GM21390 (cell line): ENCODE measurements at regions not wholly inside any gene's neighbourhood (a gene's known extent, or its start where the extent isn't known, plus 50 kb on each side); places are given as distances from the start of the nearest gene placed in this dataset.
"Not testable (repeated sequence)": the region's sequence is repeated elsewhere in the genome, so short reads cannot be mapped to it uniquely, and the experiment has no call there.

Experiments
- ATAC-seq: cut with Tn5 transposase; IDR thresholded peaks from one replicate; pipeline ENCODE4 v1.9.1; 2021; ENCODE audit not compliant: unreplicated experiment

DNA sequence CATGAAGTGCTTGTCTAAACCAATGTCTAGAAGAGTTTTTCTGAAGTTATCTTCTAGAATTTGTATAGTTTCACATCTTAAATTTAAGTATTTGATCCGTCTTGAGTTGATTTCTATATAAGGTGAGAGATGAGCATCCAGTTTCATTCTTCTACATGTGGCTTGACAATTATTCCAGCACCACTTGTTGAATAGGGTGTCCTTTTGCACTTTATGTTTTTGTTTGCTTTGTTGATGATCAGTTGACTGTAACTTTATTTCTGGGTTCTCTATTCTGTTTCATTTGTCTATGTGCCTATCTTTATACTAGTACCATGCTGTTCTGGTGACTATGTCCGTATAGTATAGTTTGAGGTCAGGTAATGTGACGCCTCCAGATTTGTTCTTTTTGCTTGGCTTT, 426.6 kb upstream of the CHRM2 start:
- no peak for ATAC-seq

DNA sequence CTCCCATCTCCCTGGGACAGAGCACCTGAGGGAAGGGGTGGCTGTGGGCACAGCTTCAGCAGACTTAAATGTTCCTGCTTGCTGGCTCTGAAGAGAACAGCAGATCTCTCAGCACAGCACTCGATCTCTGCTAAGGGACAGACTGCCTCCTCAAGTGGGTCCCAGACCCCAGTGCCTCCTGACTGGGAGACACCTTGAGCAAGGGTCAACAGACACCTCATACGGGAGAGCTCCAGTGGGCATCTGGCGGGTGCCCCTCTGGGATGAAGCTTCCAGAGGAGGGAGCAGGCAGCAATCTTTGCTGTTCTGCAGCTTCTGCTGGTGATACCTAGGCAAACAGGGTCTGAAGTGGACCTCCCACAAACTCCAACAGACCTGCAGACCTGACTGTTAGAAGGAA, 436.7 kb upstream of the CHRM2 start:
- not testable (repeated sequence) for ATAC-seq

DNA sequence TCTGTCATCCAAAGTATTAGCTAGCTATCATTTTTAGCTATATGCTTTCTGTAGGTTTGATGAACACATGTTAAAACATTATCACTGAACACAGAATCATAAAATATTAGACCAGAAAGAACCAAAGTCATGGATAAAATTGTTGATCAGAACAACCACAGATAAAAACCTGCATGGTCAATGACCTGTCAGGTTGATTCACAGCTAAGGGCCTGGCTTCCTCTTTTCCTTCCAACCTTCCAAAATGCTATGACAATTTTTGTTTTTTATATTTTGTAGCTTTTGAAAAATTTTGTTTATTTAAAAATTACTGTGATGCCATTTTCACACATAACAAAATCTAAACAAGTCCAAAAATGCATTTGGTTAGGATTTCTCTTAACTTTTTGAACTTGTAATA, 444.4 kb upstream of the CHRM2 start:
- no peak for ATAC-seq

DNA sequence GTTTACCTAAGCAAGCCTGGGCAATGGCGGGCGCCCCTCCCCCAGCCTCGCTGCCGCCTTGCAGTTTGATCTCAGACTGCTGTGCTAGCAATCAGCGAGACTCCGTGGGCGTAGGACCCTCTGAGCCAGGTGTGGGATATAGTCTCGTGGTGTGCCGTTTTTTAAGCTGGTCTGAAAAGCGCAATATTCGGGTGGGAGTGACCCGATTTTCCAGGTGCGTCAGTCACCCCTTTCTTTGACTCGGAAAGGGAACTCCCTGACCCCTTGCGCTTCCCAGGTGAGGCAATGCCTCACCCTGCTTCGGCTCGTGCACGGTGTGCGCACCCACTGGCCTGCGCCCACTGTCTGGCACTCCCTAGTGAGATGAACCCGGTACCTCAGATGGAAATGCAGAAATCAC, 442.6 kb upstream of the MTPN start:
- not testable (repeated sequence) for ATAC-seq

DNA sequence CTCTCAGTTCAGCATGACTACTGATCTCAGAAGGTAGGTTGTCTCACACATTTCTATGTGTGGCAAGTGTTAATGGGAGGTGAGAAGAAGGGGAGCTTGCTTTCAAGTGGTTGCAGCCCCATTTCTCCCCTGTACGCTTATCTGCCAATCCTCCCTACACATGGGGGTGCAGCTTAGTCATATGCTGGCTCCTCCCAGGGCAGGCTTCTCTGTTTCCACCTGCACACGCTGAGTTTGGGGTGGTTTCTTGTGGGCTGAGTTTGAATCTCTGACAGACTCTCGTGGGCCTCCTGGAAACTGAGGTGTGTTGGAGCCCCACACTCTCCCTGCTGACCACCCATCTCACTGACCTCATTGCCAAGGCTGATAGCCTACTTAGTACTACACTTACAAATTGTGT, 435.8 kb upstream of the MTPN start:
- ATAC-seq = no peak

DNA sequence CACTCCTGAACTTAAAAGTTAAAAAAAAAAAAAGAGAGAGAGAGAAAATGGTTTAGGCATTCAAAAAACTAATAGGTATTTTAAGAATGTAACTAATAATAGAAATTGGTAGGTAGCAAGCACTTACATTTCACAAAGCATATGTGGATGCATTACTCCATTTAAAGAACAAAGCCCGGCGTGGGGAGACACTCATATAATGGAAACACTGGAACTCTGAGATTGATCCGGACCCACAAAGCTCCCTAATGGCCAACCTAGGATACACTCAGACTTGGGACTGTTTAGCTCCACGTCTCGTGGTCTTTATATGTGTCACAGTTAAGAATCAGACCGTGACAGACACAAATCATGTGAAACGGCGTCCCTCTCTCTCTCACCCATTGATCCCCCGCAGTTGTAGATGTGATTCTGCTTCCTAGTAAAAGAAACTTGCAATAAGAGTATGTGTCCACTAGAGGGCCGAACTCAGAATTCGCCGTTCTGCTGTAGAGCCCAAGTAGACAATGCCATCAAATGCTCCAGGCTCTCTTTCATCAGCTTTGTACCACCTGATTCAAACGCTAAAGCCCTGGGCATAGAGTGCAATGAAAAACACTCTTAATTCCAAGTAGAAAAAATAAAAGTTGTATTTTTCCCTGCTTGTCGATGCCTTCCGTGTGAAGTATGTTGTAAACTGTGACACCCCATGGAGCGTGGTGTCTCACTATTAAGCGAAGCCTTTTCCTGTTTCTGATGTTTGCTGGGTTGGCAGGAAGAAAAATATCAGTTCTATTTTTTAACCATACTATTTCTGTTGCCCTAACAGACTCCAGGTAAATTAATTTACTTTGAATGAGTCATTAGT, 429.0 kb upstream of the MTPN start:
- ATAC-seq = peak; percentile 96

DNA sequence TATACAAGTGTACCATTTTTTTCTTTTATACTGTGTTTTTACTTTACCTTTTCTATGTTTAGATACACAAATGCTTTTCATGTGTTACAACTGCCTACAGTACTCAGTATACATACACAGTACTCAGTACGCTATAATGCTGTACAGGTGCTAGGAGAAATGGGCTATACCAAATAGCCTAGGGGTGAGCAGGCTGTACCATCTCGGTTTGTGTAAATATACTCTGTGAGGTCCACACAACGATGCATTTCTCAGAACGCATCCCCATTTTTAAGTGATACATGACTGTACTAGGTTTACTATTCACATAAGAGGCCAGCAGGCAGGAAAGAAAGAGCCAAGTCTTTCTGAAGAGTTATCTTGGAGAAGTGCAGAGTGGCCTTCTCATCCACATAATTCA, 426.4 kb upstream of the MTPN start:
- ATAC-seq = no peak

DNA sequence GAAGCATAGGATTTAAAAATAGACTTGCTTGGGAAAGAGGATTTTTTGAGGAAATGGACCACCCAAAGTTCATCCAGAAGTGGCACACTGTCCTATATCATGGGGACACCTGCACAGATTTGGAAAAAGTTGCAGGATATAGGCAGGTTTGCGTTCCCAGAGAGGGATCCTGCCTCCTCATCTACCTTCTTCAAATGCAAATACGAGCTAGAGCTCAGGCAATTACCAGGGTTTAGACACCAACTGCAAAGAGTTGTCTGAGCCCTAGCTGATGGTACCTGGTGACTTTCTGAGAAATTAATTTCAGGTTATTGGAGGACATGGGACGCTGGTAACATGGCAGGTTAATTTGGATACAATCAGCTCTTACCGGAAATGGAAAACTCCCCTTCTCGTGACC, 423.7 kb upstream of the MTPN start:
- no peak for ATAC-seq

DNA sequence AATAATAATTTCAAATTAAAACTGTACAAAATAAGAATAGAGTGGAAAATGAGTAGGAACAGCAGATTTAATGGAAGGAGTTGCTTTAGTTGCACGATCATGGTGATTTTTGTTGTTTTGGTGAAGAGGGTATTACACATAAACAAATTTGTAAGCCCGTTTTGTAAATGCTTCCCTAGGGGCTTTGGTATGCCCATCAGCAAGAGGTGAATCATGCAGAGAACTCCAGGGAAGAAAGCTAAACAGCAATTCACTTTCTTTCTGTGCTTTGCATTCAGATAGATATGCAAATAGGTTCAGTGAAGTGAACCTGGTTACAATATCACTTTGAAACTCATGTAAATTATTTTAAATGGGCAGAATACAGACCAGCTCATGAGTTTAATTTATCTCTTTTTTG, 422.2 kb upstream of the MTPN start:
- no peak for ATAC-seq

DNA sequence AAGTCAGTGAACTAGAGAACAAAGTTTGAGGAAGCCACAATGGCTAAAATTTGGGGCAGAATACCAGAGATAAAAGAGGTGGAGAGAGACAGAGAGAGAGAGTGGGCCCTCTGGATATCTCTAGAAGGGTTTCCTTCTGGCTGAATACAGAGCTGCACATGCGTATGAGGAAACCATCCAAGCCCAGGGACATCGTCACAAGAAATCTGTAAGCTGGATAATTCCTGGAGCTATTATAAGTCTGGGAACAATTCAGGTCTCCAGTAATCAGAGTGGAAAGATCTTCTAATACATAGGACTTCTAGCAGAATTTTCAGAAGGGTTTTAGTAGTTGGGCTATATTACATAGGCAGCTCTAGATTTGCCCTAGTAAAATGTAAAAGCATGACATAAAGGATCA, 415.7 kb upstream of the MTPN start:
- ATAC-seq = no peak

DNA sequence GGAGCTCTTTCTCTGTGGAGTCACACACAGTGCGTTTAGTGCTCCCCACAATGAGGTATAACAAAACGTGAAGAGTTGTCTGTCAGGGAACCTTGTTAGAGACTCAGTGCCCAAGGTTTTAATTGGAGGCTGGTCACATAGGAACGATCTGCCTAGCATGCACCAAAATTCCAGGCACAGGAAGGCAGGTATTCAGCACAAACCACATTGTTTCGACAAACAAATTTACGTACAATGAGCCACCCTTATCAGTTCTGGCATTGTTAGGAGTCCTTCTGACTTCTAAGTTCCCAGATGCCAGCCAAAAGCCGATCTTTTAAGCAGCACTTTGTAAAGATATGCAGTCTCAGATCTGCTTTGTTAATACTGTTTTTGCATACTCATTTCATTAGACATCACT, 414.2 kb upstream of the MTPN start:
- ATAC-seq = no peak

DNA sequence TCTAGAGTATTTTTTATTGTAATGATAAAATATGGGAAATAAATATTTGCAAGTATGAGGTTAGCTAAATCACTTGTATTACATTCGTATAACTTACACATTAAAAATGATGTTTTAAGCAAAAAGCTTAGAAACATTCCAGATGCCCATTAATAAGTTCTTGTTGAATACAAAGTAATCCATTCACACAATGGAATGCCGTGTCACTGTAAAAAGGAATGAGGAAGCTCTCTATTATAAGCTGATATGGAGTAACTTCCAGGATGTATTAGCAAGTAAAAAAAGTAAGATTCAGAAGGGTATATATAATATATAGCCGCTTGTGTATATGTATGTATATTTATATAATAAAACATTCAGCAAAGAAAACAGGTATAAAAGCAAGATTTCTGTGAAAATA, 412.8 kb upstream of the MTPN start:
- no peak for ATAC-seq

DNA sequence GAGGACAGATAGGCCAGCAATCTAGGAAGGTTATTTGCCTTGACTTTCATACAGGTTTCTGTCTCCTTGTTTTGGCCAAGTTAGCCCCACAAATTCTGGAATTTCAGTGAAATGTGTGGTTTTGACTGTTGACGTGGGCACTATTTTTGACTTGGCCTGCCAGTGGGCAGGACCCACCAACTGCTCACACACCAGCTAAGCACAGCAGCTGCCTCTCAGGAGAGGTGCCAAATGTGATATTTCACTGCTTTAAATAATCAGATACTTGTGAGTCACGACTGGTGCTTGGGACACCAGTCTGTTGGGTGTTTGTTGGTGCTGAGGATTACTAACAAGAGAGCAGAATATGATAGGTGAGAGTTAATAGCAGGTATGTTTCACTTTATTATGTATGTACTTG, 409.7 kb upstream of the MTPN start:
- no peak for ATAC-seq

DNA sequence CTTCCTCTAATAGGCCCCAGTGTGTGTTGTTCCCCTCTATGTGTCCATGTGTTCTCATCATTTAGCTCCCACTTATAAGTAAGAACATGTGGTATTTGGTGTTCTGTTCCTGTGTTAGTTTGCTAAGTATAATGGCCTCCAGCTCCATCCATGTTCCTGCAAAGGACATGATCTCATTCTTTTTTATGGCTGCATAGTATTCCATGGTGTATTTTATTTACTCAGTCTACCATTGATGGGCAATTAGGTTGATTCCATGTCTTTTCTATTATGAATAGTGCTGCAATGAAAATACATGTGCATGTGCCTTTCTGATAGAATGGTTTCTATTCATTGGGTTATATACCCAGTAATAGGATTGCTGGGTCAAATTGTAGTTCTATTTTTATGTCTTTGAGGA, 394.2 kb upstream of the MTPN start:
- not testable (repeated sequence) for ATAC-seq

DNA sequence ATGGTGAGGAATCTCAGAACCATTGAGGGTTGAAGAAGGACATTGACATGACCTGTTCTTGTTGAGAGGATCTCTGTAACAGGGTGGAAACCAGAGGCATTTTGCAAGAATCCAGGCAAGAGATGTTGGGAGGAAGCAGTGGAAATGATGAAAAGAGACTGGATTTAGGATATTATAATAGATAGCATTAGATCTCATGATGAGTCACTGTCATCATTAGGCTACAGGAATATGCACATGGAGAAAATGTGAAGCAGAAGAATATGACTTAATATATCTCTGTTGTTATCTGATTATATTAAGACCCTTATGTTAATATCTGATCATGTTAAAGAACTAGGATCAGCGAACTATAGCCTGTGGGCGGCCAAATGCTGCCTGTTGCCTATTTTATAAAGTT, 393.0 kb upstream of the MTPN start:
- ATAC-seq = no peak

DNA sequence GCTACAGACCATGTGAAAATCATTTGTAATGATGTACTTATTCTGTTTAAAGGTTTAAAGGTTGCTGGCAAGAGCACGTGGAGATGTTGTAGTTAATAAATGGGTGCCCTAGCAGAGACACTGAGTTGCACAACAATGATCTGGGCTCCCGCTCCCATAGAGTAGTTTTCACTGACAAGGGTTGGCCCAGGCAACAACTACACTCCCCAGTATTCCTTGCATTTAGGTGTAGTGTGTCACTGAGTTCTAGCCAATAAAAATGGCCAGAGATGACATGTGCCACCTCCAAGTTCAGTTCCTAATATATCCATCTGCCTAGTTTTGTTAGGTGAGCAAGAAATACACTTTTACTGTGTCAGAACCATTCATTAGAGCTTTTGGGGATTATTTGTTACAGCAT, 392.1 kb upstream of the MTPN start:
- no peak for ATAC-seq

DNA sequence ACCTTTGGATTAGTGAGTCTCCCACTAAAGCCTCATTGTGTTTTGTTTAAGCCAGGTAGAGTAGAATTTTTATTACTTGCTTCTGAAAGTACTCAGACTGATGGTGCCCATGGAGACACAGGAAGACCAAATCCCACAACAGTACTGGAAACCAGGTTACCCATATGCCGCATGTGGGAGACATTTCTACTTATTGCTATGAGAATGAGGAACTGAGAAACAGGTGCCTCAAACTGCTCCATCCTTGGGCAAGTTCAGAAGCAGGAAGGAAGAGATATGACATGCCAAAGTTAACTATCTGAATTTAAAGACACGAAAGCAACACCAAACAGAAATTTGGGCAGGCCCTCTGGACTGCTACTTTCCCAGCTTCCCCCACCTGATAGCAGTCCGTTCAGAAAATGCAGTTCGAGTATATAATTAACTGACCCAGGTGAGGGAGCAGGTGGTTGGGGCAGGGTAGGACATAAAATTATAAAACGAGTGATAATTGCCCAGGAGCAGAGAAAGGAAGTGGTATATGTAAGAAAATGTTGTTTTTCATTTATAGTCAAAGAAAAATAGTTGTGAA, 382.3 kb upstream of the MTPN start:
- ATAC-seq = peak; percentile 97

DNA sequence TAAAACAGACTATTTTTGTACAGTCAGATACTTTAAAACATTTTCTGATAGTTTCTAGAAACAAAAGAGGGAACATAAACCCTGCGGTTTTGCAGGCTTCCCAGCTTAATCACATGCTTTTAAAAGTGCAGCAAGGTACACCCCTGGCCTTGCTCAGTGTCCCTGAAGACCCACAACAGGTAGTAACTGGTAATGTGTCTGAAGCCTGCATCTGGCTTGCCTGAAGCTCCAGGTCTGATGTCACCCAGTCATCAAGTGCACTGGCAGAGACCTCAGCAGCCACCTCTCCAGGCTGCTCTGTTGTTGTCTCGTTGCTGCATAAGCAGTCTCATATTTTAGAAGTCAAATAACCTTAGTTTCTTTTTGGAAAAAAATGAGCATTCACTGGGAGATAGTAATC, 376.1 kb upstream of the MTPN start:
- ATAC-seq = peak; percentile 70

DNA sequence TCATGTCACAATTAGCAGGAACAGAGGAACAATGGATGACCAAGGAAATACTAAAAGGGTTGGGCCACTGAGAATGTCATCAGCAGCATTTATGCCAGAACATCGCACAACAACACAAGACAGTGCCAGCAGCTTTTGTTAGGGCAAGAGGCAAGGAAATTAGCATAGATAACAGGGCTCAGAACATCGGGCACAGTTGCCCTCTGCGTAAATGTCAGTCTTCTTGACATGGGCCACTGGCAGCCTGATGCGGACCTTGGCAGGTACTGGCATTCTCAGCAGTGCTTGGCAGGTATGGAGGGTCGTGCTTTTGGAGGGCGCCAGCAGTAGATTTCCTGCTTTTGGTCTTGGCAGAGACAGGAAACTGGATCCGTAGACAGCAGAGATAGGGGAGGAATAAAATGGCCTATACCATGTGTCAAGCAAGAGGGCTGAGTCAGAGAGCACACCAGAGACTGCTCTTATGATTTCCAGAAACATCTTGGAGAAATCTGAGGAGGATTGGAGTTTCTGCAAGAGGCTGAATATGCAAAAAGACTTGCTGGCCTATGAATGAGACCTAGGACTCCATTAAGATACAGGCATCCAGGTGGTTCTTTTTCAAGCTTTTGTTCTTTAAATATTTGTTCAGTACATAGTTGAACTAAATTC, 371.5 kb upstream of the MTPN start:
- no peak for ATAC-seq

DNA sequence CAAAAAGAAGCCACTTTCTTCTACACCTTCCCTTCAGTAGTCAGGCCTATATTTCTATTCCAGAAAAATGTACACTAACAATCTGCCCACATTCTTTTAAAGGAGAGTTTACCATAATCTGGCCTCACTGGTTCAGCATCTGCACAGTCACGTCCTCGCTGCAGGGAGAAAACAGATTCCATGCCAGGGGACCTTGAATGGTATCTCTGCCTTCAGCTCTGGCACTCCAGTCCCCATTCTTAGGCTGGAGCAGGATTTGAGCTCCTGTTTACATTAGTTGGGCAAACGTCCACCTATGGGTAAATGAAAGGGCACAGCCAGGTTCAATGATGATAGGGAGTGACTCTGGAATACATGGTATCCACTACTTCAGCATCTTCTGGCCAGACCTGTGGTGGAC, 371.0 kb upstream of the MTPN start:
- ATAC-seq = no peak

DNA sequence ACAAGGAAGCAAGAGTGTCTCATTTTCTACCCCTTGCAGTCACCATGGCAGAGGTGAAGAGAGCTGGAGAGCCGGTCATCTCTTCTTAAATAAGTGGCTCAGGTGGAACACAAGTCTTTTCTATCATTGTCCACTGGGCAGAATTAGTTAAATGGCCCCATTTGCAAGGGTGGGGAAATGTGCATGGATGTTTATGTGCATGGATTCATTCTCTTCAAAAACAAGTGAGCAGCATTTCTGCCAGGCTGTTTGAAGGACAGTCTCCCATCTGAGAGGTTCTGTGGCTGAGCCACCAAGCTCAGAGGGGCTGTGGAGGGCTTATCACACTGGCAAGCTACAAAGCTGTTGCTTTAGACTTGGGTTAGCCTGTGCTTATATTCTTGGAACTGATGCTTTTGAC, 370.3 kb upstream of the MTPN start:
- ATAC-seq = no peak

DNA sequence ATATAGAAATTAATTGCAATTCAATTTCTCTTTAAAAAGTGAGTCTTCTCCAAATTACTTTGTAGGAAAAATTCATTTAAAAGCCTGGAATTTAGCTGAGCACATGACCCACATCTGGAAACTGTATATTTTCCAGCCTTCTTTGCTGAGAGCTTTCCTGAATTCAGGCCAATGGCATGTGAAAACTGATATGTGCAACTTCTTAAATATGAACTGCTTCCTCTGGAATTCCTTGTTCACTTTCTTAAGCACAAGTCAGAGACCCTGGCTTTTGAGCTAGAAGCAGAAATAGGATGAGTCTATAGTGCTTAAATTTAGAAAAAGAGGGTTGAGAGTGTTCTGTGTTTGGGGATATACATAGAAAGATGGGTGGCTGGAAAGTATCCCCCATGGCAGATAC, 365.1 kb upstream of the MTPN start:
- no peak for ATAC-seq
